ENCODE measurements at regions not wholly inside any gene's neighbourhood (a gene's known extent, or its start where the extent isn't known, plus 50 kb on each side); places are given as distances from the start of the nearest gene placed in this dataset.

DNA sequence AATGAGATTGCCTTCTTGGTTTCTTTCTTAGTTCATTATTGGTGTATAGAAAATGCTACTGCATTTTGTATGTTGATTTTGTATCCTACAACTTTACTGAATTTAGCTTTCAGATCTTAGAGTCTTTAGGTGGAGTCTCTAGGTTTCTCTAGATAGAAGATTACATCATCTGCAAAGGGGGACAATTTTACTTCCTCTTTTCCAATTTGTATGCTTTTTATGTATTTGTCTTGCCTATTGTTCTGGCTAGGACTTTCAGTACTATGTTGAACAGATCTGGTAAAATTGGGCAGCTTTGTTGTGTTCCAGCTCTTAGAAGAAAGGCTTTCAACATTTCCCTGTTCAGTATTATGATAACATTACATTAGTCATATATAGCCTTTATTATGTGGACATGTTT lies 101.0 kb upstream of the SPRY2 start (continued):
- TF ChIP-seq, protein P1, sequence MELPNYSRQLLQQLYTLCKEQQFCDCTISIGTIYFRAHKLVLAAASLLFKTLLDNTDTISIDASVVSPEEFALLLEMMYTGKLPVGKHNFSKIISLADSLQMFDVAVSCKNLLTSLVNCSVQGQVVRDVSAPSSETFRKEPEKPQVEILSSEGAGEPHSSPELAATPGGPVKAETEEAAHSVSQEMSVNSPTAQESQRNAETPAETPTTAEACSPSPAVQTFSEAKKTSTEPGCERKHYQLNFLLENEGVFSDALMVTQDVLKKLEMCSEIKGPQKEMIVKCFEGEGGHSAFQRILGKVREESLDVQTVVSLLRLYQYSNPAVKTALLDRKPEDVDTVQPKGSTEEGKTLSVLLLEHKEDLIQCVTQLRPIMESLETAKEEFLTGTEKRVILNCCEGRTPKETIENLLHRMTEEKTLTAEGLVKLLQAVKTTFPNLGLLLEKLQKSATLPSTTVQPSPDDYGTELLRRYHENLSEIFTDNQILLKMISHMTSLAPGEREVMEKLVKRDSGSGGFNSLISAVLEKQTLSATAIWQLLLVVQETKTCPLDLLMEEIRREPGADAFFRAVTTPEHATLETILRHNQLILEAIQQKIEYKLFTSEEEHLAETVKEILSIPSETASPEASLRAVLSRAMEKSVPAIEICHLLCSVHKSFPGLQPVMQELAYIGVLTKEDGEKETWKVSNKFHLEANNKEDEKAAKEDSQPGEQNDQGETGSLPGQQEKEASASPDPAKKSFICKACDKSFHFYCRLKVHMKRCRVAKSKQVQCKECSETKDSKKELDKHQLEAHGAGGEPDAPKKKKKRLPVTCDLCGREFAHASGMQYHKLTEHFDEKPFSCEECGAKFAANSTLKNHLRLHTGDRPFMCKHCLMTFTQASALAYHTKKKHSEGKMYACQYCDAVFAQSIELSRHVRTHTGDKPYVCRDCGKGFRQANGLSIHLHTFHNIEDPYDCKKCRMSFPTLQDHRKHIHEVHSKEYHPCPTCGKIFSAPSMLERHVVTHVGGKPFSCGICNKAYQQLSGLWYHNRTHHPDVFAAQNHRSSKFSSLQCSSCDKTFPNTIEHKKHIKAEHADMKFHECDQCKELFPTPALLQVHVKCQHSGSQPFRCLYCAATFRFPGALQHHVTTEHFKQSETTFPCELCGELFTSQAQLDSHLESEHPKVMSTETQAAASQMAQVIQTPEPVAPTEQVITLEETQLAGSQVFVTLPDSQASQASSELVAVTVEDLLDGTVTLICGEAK (IDR thresholded peaks at IDR 0.05; ENCODE audit: borderline replicate concordance): peak; percentile 78; the same call in 1 of the 2 replicates
- TF ChIP-seq MEF2A (IDR thresholded peaks at IDR 0.05; ENCODE audit: insufficient read depth, low read depth, low read length): no peak
- no peak for TF ChIP-seq RB1 (IDR thresholded peaks at IDR 0.05; ENCODE audit: borderline replicate concordance)
- no peak for TF ChIP-seq RUNX3 (IDR thresholded peaks at IDR 0.05; ENCODE audit: low read length)

- Histone ChIP-seq H4K20me1 (ENCODE audit: control insufficient read depth, insufficient read depth) (no peaks in the 10 kb centered on the region), H2AFZ (ENCODE audit: control insufficient read depth, low read depth, low read length) (no peak overlapping the region), H3K4me1 (ENCODE audit: control insufficient read depth, insufficient read depth, low read length) (no peaks in the 10 kb centered on the region), H3K27ac (ENCODE audit: control insufficient read depth, insufficient read depth) (no peak overlapping the region), H3K4me2 (ENCODE audit: control insufficient read depth, insufficient read depth) (no peak overlapping the region), H3K4me3 (no peak overlapping the region), H3K79me2 (ENCODE audit: control insufficient read depth, insufficient read depth, low read length) (no peaks in the 10 kb centered on the region), H3K27me3 (replicated peaks in 1 of 2; ENCODE audit: control insufficient read depth in 2 of 2, insufficient read depth in 2 of 2, low read length in 1 of 2) (no peaks in the 10 kb centered on the region), H3K9ac (ENCODE audit: control insufficient read depth, insufficient read depth, low read length) (no peak overlapping the region), H3K9me3 (replicated peaks; ENCODE audit: control insufficient read depth, insufficient read depth, low read length) (no peaks in the 10 kb centered on the region), H3K36me3 (ENCODE audit: control insufficient read depth in 2 of 2, insufficient read depth in 2 of 2, low read length in 1 of 2) (no peaks in the 10 kb centered on the region)
- 24% methylated on average over 3 of the region's 3 CpGs for WGBS (ENCODE audit: insufficient coverage, insufficient replicate concordance, low lambda C conversion rate, missing lambda C conversion rate)
- DNase-seq (ENCODE audit: low read depth, low spot score) (no peak), FAIRE-seq (no peak), ATAC-seq (no peak)
- RAD21 ChIA-PET (ENCODE audit: unreplicated experiment): interaction anchor here (0.7 kb wide), 1 partner anchor 179 kb away, joined by 3 read pairs; no protein-coding TSS in a partner anchor
- no TSS peak for BruUV-seq (replicated peaks)
- intact Hi-C loops (cut with micrococcal nuclease; ENCODE audit: unreplicated experiment) (no loop called here), in situ Hi-C loops (cut with MboI) (no loop called here)
- POLR2A ChIA-PET: interaction anchor here (1.4 kb wide), 1 partner anchor 12 kb away, joined by 3 read pairs; no protein-coding TSS in a partner anchor
- CTCF ChIA-PET: interaction anchor here (1.4 kb wide), 1 partner anchor 18 kb away, joined by 5 read pairs; no protein-coding TSS in a partner anchor
- SMC1A ChIA-PET (ENCODE audit: uncharacterized antibody, unreplicated experiment): interaction anchor here (1.0 to 34.7 kb wide), 7 partner anchors 8 to 109 kb away, joined by 3 to 707 read pairs (median 10); no protein-coding TSS in a partner anchor
- TF ChIP-seq, protein P2, sequence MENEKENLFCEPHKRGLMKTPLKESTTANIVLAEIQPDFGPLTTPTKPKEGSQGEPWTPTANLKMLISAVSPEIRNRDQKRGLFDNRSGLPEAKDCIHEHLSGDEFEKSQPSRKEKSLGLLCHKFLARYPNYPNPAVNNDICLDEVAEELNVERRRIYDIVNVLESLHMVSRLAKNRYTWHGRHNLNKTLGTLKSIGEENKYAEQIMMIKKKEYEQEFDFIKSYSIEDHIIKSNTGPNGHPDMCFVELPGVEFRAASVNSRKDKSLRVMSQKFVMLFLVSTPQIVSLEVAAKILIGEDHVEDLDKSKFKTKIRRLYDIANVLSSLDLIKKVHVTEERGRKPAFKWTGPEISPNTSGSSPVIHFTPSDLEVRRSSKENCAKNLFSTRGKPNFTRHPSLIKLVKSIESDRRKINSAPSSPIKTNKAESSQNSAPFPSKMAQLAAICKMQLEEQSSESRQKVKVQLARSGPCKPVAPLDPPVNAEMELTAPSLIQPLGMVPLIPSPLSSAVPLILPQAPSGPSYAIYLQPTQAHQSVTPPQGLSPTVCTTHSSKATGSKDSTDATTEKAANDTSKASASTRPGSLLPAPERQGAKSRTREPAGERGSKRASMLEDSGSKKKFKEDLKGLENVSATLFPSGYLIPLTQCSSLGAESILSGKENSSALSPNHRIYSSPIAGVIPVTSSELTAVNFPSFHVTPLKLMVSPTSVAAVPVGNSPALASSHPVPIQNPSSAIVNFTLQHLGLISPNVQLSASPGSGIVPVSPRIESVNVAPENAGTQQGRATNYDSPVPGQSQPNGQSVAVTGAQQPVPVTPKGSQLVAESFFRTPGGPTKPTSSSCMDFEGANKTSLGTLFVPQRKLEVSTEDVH (IDR thresholded peaks at IDR 0.05; ENCODE audit: low read depth, partially characterized antibody): no peak
- TF ChIP-seq, protein P1 (IDR thresholded peaks at IDR 0.05; ENCODE audit: borderline replicate concordance): peak; percentile 81; the same call in 1 of the 2 replicates
Observed at GRCh38 chr13:80438521-80438920, 97.6 kb upstream of the SPRY2 start.

All from GM12878 (cell line).